ENCODE measurements at regions not wholly inside any gene's neighbourhood (a gene's known extent, or its start where the extent isn't known, plus 50 kb on each side); places are given as distances from the start of the nearest gene placed in this dataset.

GRCh38 chr6:9332241-9332780 is 897.0 kb upstream of the SLC35B3 start:
- TF ChIP-seq GATA3 (IDR thresholded peaks at IDR 0.05; ENCODE audit: low read depth, low read length): no peak
- TF ChIP-seq GATA2 (IDR thresholded peaks at IDR 0.05; ENCODE audit: low read depth, low read length): no peak

Measured in SH-SY5Y (cell line).